GM23248 (cell line): ENCODE measurements at regions not wholly inside any gene's neighbourhood (a gene's known extent, or its start where the extent isn't known, plus 50 kb on each side); places are given as distances from the start of the nearest gene placed in this dataset.

Experiments used
- DNase-seq: peaks from one replicate; pipeline ENCODE4 v3.0.0-alpha.2; 2015
- H2AFZ ChIP-seq: fragments of 200-600 bp; sonication (generic); 2 replicates; pipeline ENCODE4 v1.6.1; 2016; ENCODE audit warnings: antibody characterized with exemption
- H3F3A ChIP-seq: fragments of 200-600 bp; sonication (generic); 2 replicates; pipeline ENCODE4 v1.6.1; 2016; ENCODE audit warnings: mild to moderate bottlenecking, antibody characterized with exemption, mixed run types; ENCODE audit not compliant: insufficient read depth
- H3K27ac ChIP-seq: fragments of 200-600 bp; sonication (generic); 2 replicates; pipeline ENCODE4 v1.5.1; 2016; ENCODE audit warnings: mild to moderate bottlenecking
- H3K27me3 ChIP-seq: fragments of 200-600 bp; sonication (generic); replicated peaks from 2 replicates; pipeline ENCODE4 v1.6.1; 2016; ENCODE audit warnings: mild to moderate bottlenecking; ENCODE audit not compliant: insufficient read depth
- H3K36me3 ChIP-seq: fragments of 200-600 bp; sonication (generic); 2 replicates; pipeline ENCODE4 v1.6.1; 2016; ENCODE audit warnings: low read depth, mild to moderate bottlenecking
- H3K4me1 ChIP-seq: fragments of 200-600 bp; sonication (generic); 2 replicates; pipeline ENCODE4 v1.6.1; 2016; ENCODE audit warnings: mild to moderate bottlenecking; ENCODE audit not compliant: insufficient read depth
- H3K4me2 ChIP-seq: fragments of 200-600 bp; sonication (generic); one replicate; pipeline ENCODE4 v1.6.1; 2016; ENCODE audit warnings: mild to moderate bottlenecking; ENCODE audit not compliant: unreplicated experiment
- H3K4me3 ChIP-seq: fragments of 200-600 bp; sonication (generic); 2 replicates; pipeline ENCODE4 v1.5.1; 2016; ENCODE audit warnings: mild to moderate bottlenecking
- H3K79me2 ChIP-seq: fragments of 200-600 bp; sonication (generic); 2 replicates; pipeline ENCODE4 v1.6.1; 2016; ENCODE audit warnings: mild to moderate bottlenecking; ENCODE audit not compliant: insufficient read depth
- H3K9ac ChIP-seq: fragments of 200-600 bp; sonication (generic); 2 replicates; pipeline ENCODE4 v1.6.1; 2016; ENCODE audit warnings: mild to moderate bottlenecking
- H3K9me2 ChIP-seq: fragments of 200-600 bp; sonication (generic); 2 replicates; pipeline ENCODE4 v1.6.1; 2016; ENCODE audit warnings: mixed run types, mild to moderate bottlenecking, moderate library complexity; ENCODE audit not compliant: insufficient read depth
- H3K9me3 ChIP-seq: fragments of 200-600 bp; sonication (generic); one replicate; pipeline ENCODE4 v1.6.1; 2017; ENCODE audit warnings: low read depth
- H4K20me1 ChIP-seq: fragments of 200-600 bp; sonication (generic); 2 replicates; pipeline ENCODE4 v1.6.0; 2016; ENCODE audit not compliant: insufficient read depth
- EZH2 ChIP-seq: fragments of 200-600 bp; sonication (generic); IDR thresholded peaks from 2 replicates; pipeline ENCODE4 v1.6.1; 2018; ENCODE audit warnings: antibody characterized with exemption, mild to moderate bottlenecking; ENCODE audit not compliant: insufficient read depth, poor library complexity, severe bottlenecking
- EZH2phosphoT487 ChIP-seq: fragments of 200-600 bp; sonication (generic); IDR thresholded peaks from 2 replicates; pipeline ENCODE4 v1.6.1; 2018; ENCODE audit warnings: antibody characterized with exemption, moderate library complexity, mild to moderate bottlenecking, low read depth; ENCODE audit not compliant: insufficient read depth
- WGBS, 2 experiments: methylation state at CpG; one replicate each; pipeline ENCODE4 v1.1.6; 2015 to 2017; ENCODE audit warnings: low lambda C conversion rate in 2 of 2, low coverage in 1 of 2; ENCODE audit errors: missing lambda C conversion rate in 2 of 2; 5-methylcytosine and 5-hydroxymethylcytosine counted together
- in situ Hi-C: fragments of 300-500 bp; cut with MboI; formaldehyde crosslinking; loops from 2 replicates; pipeline ENCODE4 v1.15.0; 2020

GRCh38 chr3:5431811-5432378 is 244.4 kb downstream of the EDEM1 start:
- H3K9me3 ChIP-seq = no peaks in the 10 kb centered on the region
- in situ Hi-C loops = no loop called here
- TF ChIP-seq EZH2phosphoT487 = no peak
- TF ChIP-seq EZH2 = no peak
- H3K9ac ChIP-seq = no peak overlapping the region
- H3K4me3 ChIP-seq = no peak overlapping the region
- H3K9me2 ChIP-seq = no peaks in the 10 kb centered on the region
- H3K4me1 ChIP-seq = no peaks in the 10 kb centered on the region
- no peaks in the 10 kb centered on the region for H3K79me2 ChIP-seq
- no peak overlapping the region for H2AFZ ChIP-seq
- no peaks in the 10 kb centered on the region for H4K20me1 ChIP-seq
- no peaks in the 10 kb centered on the region for H3F3A ChIP-seq
- H3K27ac ChIP-seq = no peak overlapping the region
- no peaks in the 10 kb centered on the region for H3K36me3 ChIP-seq
- H3K4me2 ChIP-seq = no peak overlapping the region
- 29 to 36% methylated on average over 5 of the region's 5 CpGs for WGBS, 2 experiments
- no peaks in the 10 kb centered on the region for H3K27me3 ChIP-seq
- DNase-seq = no peak

GRCh38 chr3:5437296-5437782 is 249.8 kb downstream of the EDEM1 start:
- H3K4me2 ChIP-seq = no peak overlapping the region
- H2AFZ ChIP-seq = no peak overlapping the region
- H3K9me2 ChIP-seq = no peaks in the 10 kb centered on the region
- no peak overlapping the region for H3K27ac ChIP-seq
- no peak for DNase-seq
- in situ Hi-C loops = no loop called here
- no peak overlapping the region for H3K9ac ChIP-seq
- no peaks in the 10 kb centered on the region for H3K36me3 ChIP-seq
- H3K9me3 ChIP-seq = no peaks in the 10 kb centered on the region
- no peaks in the 10 kb centered on the region for H3K27me3 ChIP-seq
- no peaks in the 10 kb centered on the region for H3K4me1 ChIP-seq
- H3K4me3 ChIP-seq = no peak overlapping the region
- TF ChIP-seq EZH2 = no peak
- TF ChIP-seq EZH2phosphoT487 = no peak
- WGBS, 2 experiments = 22 to 23% methylated on average over 5 of the region's 5 CpGs
- H3K79me2 ChIP-seq = no peaks in the 10 kb centered on the region
- H3F3A ChIP-seq = no peaks in the 10 kb centered on the region
- H4K20me1 ChIP-seq = no peaks in the 10 kb centered on the region

GRCh38 chr3:5437783-5438323 is 250.3 kb downstream of the EDEM1 start:
- Histone ChIP-seq H3K4me1 (no peaks in the 10 kb centered on the region), H3K27ac (no peak overlapping the region), H3F3A (no peaks in the 10 kb centered on the region), H4K20me1 (no peaks in the 10 kb centered on the region), H2AFZ (no peak overlapping the region), H3K9me2 (no peaks in the 10 kb centered on the region), H3K9me3 (no peaks in the 10 kb centered on the region), H3K79me2 (no peaks in the 10 kb centered on the region), H3K36me3 (no peaks in the 10 kb centered on the region), H3K4me3 (no peak overlapping the region), H3K27me3 (no peaks in the 10 kb centered on the region), H3K4me2 (no peak overlapping the region), H3K9ac (no peak overlapping the region)
- 9% methylated on average over 3 of the region's 3 CpGs for WGBS, 2 experiments
- in situ Hi-C loops = no loop called here
- TF ChIP-seq EZH2 (no peak), EZH2phosphoT487 (no peak)
- DNase-seq = no peak

- Histone ChIP-seq H3K27ac (no peak overlapping the region), H3K27me3 (no peaks in the 10 kb centered on the region), H3F3A (no peaks in the 10 kb centered on the region), H3K4me1 (no peaks in the 10 kb centered on the region), H3K9ac (no peak overlapping the region), H3K79me2 (no peaks in the 10 kb centered on the region), H3K9me2 (no peaks in the 10 kb centered on the region), H3K9me3 (no peaks in the 10 kb centered on the region), H2AFZ (no peak overlapping the region), H3K36me3 (no peaks in the 10 kb centered on the region), H3K4me2 (no peak overlapping the region), H4K20me1 (no peaks in the 10 kb centered on the region), H3K4me3 (no peak overlapping the region)
- DNase-seq = no peak
- in situ Hi-C loops = no loop called here
- TF ChIP-seq EZH2phosphoT487 (no peak), EZH2 (no peak)
- WGBS, 2 experiments = 33 to 52% methylated on average over 1 of the region's 1 CpG
Measured at GRCh38 chr3:5441401-5441800, 253.9 kb downstream of the EDEM1 start.
